ENCODE measurements at regions not wholly inside any gene's neighbourhood (a gene's known extent, or its start where the extent isn't known, plus 50 kb on each side); places are given as distances from the start of the nearest gene placed in this dataset.

DNA sequence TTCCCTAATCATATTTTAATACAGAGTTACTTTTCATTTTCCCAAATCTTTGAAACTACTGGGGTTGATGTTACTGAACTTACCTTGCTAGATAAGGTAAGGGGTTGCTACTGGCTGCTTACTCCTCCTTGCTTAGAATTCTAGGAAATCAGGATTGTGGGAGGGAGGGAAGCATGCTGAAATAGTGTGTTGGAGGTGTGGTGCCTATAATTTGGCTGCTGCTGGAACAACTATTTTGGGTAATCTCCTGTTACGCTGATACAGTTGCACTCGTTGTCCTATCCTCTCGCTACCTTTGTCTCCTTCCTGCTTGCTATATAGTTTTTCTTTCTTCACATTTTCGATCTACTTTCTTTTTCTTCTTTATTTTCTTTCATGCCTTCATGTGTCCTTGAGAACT lies 83.7 kb downstream of the BMP2 start:
- TF ChIP-seq, protein P1, sequence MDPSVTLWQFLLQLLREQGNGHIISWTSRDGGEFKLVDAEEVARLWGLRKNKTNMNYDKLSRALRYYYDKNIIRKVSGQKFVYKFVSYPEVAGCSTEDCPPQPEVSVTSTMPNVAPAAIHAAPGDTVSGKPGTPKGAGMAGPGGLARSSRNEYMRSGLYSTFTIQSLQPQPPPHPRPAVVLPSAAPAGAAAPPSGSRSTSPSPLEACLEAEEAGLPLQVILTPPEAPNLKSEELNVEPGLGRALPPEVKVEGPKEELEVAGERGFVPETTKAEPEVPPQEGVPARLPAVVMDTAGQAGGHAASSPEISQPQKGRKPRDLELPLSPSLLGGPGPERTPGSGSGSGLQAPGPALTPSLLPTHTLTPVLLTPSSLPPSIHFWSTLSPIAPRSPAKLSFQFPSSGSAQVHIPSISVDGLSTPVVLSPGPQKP (IDR thresholded peaks at IDR 0.05; ENCODE audit: low read depth, low read length): no peak
- TF ChIP-seq ESRRA (IDR thresholded peaks at IDR 0.05; ENCODE audit: borderline replicate concordance, low read length) (no peak), POLR2A (IDR thresholded peaks at IDR 0.05; ENCODE audit: low read length) (no peak), ZFP36 (IDR thresholded peaks at IDR 0.05; ENCODE audit: borderline replicate concordance, partially characterized antibody) (no peak), CBX8 (IDR thresholded peaks at IDR 0.05) (no peak), RCOR1 (IDR thresholded peaks at IDR 0.05; ENCODE audit: low read depth, low read length) (no peak), CBX2 (IDR thresholded peaks at IDR 0.05; ENCODE audit: borderline replicate concordance, low read depth) (no peak), SMC3 (IDR thresholded peaks at IDR 0.05) (no peak), PHF8 (IDR thresholded peaks at IDR 0.05; ENCODE audit: borderline replicate concordance, low read depth) (no peak)
- TF ChIP-seq, protein P2, sequence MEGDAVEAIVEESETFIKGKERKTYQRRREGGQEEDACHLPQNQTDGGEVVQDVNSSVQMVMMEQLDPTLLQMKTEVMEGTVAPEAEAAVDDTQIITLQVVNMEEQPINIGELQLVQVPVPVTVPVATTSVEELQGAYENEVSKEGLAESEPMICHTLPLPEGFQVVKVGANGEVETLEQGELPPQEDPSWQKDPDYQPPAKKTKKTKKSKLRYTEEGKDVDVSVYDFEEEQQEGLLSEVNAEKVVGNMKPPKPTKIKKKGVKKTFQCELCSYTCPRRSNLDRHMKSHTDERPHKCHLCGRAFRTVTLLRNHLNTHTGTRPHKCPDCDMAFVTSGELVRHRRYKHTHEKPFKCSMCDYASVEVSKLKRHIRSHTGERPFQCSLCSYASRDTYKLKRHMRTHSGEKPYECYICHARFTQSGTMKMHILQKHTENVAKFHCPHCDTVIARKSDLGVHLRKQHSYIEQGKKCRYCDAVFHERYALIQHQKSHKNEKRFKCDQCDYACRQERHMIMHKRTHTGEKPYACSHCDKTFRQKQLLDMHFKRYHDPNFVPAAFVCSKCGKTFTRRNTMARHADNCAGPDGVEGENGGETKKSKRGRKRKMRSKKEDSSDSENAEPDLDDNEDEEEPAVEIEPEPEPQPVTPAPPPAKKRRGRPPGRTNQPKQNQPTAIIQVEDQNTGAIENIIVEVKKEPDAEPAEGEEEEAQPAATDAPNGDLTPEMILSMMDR (IDR thresholded peaks at IDR 0.05): no peak
- TF ChIP-seq, protein P3, sequence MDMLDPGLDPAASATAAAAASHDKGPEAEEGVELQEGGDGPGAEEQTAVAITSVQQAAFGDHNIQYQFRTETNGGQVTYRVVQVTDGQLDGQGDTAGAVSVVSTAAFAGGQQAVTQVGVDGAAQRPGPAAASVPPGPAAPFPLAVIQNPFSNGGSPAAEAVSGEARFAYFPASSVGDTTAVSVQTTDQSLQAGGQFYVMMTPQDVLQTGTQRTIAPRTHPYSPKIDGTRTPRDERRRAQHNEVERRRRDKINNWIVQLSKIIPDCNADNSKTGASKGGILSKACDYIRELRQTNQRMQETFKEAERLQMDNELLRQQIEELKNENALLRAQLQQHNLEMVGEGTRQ (IDR thresholded peaks at IDR 0.05): no peak

Measured in A549 (cell line).